ENCODE measurements at regions not wholly inside any gene's neighbourhood (a gene's known extent, or its start where the extent isn't known, plus 50 kb on each side); places are given as distances from the start of the nearest gene placed in this dataset.

DNA sequence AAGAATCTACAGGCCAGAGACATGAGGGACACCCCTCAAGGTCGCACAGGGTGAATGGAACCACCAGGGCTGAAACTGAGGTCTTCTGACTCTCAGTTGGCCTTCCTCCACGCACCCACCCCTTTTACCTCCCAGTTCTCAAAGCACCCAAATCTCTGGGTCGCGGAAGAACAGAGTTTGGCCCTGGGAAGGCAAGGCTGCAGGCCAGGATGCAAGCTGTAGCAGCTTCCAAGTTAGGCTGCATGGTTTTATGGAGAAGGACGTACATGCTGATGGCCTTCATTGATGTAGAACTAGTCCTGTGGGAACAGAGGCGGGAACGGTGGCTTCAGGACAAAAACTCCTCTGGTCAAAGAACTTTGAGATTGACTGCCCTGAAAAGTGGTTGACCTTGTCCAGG, 143.5 kb upstream of the B3GAT1 start:
- no peak for DNase-seq (ENCODE audit: low spot score)

DNA sequence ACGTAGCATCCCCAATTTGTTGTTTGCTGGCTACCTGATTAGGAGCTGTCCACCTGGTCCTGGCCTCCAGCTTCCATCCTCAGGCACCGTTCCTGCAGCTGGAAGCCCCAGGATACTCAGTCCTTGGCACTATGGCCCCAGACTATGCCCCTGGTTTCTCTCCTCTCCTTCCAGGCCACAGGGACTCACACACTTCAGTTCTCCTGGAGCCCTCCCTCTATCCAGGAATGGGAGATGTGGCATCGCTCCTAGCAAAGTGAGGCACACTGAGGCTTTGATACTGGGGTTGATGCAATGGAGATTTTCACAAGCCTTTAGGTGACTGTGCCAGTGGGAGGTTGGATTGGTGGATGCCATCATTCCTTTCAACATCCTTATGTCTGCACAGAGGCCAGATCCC, 142.8 kb upstream of the B3GAT1 start:
- no peak for DNase-seq (ENCODE audit: low spot score)

DNA sequence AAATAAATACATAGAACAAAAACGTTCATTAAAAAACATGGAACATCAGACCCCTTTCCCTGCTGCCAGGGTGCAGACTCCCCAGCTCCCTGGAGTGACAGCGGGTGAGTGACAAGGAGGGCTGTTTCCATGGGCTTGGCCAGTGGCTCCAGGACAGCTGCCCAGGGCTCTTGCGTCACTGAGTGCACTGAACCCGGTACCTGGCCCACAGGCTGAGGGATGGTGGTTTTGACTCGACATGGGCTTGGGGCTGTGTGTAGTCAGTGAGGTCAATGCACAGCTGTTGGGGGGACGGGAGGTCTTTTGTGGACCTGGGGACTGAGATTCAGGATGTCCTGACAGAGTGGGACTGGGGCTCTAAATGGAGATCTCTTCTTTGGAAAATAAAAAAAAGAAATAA, 142.1 kb upstream of the B3GAT1 start:
- DNase-seq (ENCODE audit: low spot score): no peak

DNA sequence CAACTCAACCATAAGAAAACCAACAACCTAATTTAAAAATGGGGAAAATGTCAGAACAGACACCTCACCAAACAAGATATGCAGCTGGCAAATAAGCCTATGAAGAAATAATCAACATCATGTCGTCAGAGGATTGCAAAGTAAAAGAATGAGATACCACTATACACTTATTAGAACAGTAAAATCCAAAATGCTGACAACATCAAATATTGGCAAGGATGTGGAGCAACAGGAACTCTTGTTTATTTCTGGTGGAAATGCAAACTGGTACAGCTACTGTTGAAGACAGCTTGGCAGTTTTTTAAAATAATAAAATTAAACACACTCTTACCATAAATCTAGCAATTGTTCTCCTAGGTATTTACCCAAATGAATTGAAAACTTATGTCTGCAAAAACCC, 140.7 kb upstream of the B3GAT1 start:
- no peak for DNase-seq (ENCODE audit: low spot score)

DNA sequence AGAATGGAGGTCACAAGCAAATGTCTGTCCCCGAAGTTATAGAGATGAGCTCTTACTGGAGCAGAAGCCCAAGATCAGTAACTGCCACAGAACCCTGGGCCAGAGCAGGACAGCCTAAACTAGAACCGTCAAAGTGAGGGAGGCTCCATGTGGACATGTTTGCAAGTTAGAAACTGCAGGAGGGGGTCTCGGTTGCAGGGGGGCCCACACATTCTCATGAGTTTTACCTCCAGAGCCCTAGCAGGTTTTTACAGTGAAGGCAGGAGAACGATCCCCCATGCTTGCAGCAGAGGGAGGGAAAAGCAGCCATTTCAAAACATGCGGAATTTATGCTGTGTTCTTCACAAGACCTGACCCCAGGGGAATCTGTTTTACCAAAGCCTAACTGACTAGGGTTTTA, 133.5 kb upstream of the B3GAT1 start:
- no peak for DNase-seq (ENCODE audit: low spot score)

DNA sequence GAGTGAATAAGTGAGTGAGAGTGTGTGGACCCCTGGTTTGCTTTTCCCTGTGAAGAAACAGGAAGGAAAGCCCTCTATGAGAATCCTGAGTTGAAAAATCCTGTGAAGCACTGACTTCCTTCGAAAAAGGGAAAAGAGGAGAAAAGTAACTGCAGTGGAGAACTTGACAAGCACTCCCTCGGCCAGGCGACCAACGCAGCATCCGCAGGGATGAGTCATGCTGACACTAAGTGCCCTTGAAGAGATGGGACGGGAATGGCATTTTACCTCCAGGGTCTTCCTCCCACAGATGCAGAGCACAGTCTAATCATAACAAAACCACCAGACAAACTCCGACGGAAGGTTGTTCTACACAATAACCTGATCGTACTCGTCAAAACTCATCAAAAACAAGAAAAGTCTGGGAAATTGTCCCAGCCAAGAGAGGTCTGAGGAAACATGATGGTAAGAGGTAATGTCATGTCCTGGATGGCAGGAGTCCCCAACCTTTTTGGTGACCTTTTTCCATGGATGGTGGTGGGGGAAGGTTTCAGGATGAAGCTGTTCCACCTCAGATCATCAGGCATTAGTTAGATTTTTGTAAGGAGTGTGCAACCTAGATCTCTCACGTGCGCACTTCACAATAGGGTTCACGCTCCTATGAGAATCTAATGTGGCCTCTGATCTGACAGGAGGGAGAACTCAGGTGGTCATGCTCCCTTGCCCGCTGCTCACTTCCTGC, 132.2 kb upstream of the B3GAT1 start:
- no peak for DNase-seq (ENCODE audit: low spot score)

DNA sequence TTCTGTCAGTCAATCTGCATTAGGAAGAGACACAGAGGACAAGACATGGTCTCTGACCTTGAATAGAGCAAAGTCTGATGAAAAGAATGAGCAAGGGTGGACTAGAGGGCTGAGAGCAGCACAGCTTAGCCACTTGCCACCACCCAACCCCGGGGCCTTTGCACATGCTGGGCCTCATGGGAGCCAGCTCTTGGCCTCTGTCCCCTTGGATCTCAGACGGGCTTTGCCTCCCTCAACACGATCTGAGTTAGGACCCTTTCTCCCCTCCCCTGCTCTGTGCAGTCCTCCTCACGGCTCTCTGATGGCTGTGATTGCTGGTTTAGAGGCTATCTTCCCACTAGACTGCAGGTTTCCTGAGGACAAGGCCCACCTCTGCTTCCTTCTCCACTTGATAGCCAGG, 131.6 kb upstream of the B3GAT1 start:
- DNase-seq (ENCODE audit: low spot score): no peak

DNA sequence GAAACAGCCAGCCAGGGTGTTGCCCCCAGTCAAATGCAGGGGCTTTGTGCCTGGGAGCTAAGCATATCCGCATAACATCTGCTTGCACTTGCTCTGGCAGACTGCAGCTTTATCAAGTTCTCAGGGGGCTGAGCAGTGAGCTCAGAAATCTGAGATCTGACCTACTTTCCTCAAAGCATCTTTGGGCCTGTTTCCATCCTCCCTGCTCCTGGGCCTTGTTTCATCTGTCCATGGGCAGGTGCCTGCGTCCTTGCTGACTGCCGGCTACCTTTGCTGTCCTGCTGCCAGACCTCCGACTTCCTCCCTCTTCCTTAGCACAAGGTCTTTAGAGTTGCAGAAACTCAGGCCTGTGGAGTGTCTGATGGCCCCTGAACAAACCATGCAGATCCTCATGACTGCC, 131.2 kb upstream of the B3GAT1 start:
- DNase-seq (ENCODE audit: low spot score): no peak

DNA sequence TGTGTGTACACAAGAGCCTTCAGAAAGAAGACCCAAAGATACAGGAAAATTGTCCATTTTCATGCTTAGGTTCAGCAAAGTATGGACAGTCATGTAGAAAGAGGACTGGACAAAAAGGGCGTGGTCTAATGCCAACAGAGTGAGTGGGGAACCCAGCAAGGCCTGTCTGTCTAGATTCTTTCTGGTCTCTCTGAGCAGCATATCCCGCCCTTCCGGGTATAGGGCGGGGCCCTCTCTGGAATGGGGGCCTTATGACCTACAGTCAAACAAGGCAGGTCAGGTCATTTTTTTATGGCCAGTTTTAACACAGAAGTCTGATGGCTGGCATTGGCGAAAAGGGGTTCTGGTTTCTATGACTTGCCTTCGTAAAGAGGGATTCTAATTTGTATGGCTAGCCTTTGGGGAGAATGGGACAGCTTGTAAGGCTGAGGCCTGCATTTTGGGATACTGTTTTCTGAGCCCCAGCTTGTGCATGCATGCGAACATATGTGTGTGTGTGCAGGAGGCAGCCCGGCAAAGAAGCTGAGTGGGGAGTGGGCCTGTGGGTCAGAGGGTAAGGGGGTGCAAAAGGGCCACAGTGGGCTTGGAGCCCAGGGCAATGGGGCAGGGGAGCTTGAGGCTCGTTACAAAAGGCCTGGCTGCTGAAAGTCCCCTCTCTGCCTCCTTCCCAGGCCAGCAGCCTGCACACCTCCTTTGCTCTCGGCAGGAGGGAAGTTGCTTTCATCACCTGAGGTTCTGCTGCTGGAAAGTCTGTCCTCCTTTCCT, 130.5 kb upstream of the B3GAT1 start:
- DNase-seq (ENCODE audit: low spot score): no peak

DNA sequence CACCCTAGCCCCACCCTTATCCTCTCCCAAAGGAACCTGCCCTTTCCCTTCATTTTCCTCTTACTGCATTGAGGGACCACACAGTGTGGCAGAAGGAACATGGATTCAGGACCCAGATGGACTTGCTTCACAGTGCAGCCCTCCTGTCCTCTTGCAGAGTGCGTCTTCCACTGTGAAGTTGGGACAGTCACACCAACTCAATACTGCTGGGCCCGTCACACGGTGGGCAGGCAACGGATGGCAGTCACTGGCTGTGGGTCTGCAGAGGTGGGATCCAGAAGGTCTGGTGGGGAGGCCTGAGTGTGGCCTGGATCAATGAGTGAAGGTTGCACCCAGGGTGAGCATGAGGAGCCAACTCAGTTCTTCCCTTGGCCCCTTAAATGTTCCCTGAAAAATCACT, 129.9 kb upstream of the B3GAT1 start:
- DNase-seq (ENCODE audit: low spot score): no peak

DNA sequence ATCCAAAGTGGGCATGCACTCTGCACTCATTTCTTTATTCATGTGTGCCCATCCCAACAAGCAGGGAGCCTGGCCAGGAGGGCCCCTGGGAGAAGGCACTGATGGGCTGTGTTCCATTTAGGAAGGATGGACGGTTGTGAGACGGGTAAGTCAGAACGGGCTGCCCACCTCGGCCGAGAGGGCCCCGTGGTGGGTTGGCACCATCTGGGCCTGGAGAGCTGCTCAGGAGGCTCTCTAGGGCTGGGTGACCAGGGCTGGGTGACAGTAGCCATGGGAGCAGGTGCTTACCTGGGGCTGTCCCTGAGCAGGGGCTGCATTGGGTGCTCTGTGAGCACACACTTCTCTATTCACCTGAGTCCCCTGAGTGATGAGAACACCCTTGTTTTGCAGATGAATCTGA, 129.3 kb upstream of the B3GAT1 start:
- DNase-seq (ENCODE audit: low spot score): no peak

DNA sequence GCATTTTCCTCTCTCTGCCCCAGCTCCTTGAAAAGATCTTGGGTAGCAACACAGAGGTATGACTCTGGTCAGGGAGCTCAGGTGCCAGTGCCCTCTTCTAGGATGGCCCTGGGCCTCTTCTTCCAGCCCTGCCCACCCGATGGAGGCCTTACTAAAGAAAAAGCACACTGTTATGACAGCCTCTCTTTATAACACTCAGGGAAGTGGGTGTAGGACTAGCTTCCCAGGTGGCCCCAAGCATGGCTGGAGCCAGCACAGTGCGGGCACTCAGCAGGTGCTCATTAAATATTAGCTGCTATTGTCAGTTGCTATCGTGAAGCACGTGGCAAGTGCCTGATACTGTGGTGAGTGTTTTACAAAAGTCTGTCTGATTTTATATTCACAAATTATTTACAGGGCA, 127.2 kb upstream of the B3GAT1 start:
- DNase-seq (ENCODE audit: low spot score): no peak

DNA sequence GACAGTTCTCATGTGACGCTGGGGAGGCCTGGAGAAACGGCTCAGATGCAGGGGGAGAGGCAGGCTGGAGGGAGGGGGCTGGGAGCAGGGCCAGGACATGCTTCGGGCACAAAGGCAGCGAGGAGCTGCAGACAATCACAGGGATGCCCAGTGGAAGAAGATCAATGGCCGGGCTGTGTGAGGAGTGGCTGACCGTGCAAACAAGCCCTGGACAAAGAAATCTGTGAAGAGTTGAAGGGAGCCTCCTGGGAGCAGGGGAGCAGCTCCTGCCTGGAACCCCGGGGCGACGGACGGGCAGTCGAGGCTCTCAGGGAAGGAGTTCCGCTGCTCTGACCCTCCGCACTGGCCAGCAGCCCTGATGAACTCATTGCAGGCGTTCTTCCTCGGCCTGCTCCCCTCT, 126.7 kb upstream of the B3GAT1 start:
- no peak for DNase-seq (ENCODE audit: low spot score)

DNA sequence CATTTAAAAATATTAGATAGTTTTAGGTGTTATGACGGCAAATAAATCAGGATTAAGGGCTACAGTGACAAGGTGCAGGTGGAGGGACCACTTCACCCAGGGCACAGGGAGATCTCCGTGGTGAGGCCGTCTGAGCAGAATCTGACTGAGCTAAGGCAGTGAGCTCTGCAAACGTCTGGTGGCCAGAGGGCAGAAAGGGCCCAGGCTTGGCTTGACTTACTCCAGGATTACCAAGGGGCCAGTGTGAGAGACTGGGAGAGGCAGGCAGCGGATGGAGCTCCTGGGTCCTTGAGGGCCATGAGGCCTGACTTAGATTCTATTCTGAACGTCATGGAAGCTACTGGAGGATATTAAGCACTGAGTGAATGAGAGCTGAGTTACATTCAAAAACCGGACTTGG, 125.9 kb upstream of the B3GAT1 start:
- DNase-seq (ENCODE audit: low spot score): no peak

DNA sequence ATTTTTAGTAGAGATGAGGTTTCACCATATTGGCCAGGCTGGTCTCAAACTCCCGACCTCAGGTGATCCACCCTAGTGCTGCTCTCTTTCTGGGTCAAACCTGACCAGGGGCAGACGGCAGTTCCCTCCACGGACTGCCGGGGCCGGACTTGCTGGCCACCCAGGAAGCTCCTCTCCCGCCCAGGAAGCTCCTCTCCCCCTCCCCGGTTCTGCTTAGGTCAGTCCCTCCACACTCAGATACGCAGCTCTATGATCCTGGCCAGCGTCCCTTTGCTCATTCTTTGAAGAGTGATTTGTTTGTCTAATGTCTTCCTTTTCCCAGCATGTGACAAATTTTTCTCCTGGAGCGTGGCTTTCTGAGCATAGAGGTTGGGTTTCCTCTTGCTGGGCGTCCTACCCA, 125.3 kb upstream of the B3GAT1 start:
- no peak for DNase-seq (ENCODE audit: low spot score)

DNA sequence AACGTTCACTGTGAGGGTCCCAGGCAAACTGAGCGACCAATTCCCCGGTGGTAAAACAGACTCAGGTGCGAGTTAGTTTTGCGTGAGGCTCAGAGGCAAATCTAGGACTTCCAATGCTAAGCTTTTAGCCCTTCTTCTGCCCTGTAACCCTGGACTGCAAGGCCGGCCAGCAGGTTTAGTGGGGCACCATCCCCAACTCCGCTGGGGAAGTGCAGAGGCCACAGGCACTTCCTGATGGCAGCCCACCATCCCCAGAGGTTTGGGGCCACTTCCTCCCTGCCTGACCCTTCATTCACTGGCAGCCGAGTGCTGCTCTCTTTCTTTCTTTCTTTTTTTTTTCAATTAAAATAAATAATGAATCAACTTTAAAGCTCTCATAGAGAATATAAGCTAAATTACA, 124.6 kb upstream of the B3GAT1 start:
- DNase-seq (ENCODE audit: low spot score): no peak

DNA sequence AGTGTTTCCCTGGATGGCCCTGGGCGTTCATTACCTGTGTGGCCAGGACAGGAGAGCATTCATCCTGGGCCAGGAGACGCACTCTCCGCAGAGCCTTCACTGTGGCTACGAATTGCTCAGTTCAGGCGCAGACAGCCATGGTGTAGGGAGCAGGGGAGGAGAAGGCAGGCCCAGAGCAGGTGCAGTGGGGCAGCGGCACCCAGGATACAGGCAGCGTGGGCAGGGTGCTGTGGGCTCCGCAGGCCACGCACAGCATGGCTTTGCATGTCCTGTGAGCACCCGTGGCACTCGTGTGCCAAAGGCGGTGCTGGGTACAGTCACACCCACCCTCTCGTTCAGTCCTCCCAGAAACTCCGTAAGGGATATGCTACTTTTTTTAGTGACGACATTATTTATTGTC, 124.2 kb upstream of the B3GAT1 start:
- DNase-seq (ENCODE audit: low spot score): no peak

DNA sequence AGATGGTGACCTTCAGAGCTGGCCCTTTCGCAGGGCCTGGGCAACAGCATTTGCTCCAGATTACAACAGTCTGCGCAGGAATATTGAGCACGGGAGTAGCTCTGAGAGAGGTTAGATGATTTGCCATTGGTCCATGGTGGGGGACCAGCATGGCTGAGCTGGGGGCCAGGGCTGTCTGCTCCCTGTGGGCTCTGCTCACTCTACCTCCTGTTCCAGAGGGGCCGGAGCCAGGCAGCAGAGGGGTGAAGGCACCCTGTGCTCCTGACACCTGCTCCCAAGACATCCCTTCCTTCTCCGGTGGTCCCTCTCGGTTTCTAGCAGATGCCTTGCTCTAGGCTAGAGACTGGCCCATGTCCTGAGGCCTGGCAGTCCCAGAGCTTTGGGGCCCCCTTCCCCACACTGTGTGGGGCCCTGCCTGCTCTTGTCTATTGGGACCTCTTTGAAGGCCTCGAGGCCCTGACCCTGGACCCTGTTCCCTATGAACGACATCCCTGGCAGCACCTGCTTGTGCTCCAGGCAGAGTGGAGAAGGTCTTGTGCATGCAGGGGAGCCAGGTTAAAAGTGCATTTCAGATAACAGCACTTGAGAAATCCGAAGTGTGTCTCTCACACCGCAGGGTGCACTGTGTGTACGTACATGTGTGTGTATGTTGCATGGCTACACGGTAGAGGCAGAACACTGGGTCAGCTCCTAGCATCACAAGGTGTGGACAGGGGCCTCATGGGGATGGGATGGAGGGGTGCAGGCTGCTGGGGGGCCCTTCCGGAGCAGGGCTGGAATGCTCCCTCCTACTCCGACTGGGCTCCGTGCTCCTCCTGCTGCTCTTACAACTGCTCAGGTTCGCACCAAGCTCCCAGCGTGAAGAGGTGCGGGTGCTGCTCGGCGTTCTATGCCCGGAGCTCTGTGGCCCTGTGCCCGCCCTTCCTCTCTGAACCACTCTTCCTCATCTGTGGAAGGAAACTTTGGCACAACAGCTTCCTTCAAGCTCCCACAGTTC, 123.3 kb upstream of the B3GAT1 start:
- DNase-seq (ENCODE audit: low spot score): no peak

DNA sequence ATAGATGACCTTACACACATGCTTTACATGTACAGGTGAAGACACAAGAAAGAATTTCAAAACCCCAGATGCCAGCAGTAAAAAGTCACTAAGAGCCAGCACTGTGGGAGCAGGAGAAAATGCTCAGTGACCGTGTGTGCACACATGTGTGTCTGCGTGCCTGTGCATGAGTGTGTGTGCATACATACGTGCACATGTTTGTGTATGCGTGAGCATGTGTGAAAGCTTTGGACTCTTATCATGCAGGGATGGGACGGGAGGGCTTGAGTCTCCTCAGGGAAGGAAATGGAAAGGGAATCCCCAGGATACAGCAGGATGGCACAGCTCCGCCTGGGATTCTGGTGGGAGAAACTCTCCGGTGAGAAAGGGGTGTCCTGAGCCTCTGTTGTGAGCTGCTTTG, 121.5 kb upstream of the B3GAT1 start:
- no peak for DNase-seq (ENCODE audit: low spot score)

DNA sequence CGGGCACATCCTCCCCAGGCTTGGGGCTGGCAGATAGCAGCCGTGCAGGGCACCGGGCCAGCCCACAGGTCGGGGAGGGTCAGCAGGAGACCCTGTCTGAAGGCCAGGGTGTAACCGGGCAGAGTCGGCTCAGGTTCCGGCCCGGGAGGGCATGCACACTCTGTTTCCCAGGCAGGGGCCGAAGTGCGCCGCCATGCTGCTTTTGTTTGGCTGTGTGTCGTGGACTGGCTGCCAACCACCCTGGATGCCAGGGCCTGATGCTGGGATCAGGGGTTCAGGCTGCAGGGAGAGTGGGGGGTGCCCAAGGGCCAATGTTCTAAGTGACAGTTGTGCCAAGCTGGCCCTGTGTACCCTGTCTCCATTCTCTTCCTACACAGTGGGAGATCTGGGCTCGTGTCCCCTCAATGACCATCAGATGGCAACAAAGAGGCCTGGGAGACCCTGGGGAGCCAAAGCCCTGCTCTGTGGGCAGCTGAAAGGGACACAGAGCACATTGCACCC, 120.9 kb upstream of the B3GAT1 start:
- no peak for DNase-seq (ENCODE audit: low spot score)

DNA sequence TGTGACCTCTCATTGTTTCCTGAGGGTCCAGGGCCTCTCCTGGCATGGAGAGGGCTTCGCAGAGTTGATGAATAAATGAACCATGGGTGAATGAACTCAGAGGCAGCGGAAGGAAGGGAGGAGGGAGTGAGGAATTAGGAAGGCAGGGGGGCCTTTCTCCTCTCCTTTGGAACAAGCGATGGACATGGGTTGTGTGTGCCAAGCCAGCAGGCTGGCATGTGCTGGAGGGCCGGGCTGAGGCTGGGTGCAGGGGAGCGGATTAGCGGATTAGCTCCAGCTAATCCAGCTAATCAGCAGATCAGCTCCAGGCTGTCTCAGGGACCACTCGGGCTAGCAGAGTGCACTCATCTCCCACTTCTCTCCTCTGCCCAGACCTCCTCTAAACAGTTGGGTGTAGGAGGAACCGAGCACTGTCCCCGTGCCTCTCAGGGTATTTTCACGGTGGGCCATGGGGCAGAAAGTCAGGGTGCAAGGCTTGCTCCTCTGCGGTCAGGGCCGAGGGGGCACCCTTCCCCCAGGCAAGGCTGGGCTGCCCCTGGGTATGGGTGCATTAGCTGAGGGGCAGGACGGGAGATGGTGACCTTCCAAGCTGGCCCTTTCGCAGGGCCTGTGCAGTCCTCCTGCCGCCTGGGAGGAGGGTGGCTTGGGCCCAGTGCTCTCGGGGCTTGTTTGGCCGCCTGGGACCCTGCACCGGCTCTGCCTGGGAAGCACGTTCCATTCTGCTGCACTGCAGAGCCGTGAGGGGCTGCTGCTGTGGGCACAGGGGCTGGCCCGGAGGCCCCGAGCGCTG, 120.3 kb upstream of the B3GAT1 start:
- no peak for DNase-seq (ENCODE audit: low spot score)

Measured in GM03348 (cell line).